ENCODE measurements at regions not wholly inside any gene's neighbourhood (a gene's known extent, or its start where the extent isn't known, plus 50 kb on each side); places are given as distances from the start of the nearest gene placed in this dataset.
A peak's percentile ranks its signal among the peaks of the same experiment; 100 is the strongest.

- Histone ChIP-seq H3K4me1 (no peaks in the 10 kb centered on the region), H3K9me3 (no peaks in the 10 kb centered on the region), H3K27me3 (no peaks in the 10 kb centered on the region), H3K4me3 (no peak overlapping the region), H3K36me3 (no peaks in the 10 kb centered on the region), H3K27ac (no peak overlapping the region)
- WGBS (ENCODE audit: insufficient coverage, low coverage, low lambda C conversion rate, missing lambda C conversion rate) = 18% methylated on average over 2 of the region's 2 CpGs
- TF ChIP-seq POLR2A (IDR thresholded peaks at IDR 0.05) (no peak), CTCF (IDR thresholded peaks at IDR 0.05) (peak in 1 of 4 donors; percentile 15)
- ATAC-seq (no peak), DNase-seq (no peak)
- intact Hi-C loops (cut with DNase I) = loop anchor here in 1 of 2 donors (10.0 kb wide), 1 partner anchor 1822 kb away; no protein-coding TSS in a partner anchor
Observed at GRCh38 chr2:155372969-155373368, 674.5 kb downstream of the KCNJ3 start.

- Histone ChIP-seq H3K36me3 (no peaks in the 10 kb centered on the region), H3K9me3 (no peaks in the 10 kb centered on the region), H3K27me3 (no peaks in the 10 kb centered on the region), H3K27ac (no peak overlapping the region), H3K4me1 (no peaks in the 10 kb centered on the region), H3K4me3 (no peak overlapping the region)
- WGBS (ENCODE audit: insufficient coverage, low coverage, low lambda C conversion rate, missing lambda C conversion rate) = 17% methylated on average over 1 of the region's 1 CpG
- ATAC-seq = peak in 2 of 4 donors; percentile 24 to 40
- intact Hi-C loops (cut with DNase I) = no loop called here
- no peak for DNase-seq
- TF ChIP-seq CTCF (IDR thresholded peaks at IDR 0.05) = peak in 3 of 4 donors; percentile 23 to 31 (median 25)
- no peak for TF ChIP-seq POLR2A (IDR thresholded peaks at IDR 0.05)
Observed at GRCh38 chr2:155368934-155369333, 670.4 kb downstream of the KCNJ3 start.

DNA sequence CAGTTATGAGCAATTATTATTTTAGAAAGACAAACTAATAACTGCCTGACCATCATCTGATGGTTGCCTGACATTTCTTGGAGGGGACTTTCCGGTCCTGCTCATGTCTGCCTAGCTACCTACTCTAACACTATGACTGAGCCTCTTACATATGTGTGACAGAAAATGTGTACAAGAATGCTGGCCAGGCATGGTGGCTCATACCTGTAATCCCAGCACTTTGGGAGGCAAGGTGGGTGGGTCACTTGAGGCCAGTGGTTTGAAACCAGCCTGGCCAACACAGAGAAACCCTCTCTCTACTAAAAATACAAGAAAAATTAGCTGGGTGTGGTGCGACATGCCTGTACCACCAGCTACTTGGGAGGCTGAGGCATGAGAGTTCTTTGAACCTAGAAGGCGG, 666.3 kb downstream of the KCNJ3 start:
- intact Hi-C loops (cut with DNase I) = no loop called here
- no peaks in the 10 kb centered on the region for H3K4me1 ChIP-seq
- H3K36me3 ChIP-seq = no peaks in the 10 kb centered on the region
- DNase-seq (no peak), ATAC-seq (no peak)
- TF ChIP-seq POLR2A (IDR thresholded peaks at IDR 0.05) (no peak), CTCF (IDR thresholded peaks at IDR 0.05) (no peak)
- WGBS (ENCODE audit: insufficient coverage, low coverage, low lambda C conversion rate, missing lambda C conversion rate) = 64% methylated on average over 3 of the region's 3 CpGs
- H3K9me3 ChIP-seq = no peaks in the 10 kb centered on the region
- H3K4me3 ChIP-seq = no peak overlapping the region
- H3K27me3 ChIP-seq = no peaks in the 10 kb centered on the region
- H3K27ac ChIP-seq = no peak overlapping the region

DNA sequence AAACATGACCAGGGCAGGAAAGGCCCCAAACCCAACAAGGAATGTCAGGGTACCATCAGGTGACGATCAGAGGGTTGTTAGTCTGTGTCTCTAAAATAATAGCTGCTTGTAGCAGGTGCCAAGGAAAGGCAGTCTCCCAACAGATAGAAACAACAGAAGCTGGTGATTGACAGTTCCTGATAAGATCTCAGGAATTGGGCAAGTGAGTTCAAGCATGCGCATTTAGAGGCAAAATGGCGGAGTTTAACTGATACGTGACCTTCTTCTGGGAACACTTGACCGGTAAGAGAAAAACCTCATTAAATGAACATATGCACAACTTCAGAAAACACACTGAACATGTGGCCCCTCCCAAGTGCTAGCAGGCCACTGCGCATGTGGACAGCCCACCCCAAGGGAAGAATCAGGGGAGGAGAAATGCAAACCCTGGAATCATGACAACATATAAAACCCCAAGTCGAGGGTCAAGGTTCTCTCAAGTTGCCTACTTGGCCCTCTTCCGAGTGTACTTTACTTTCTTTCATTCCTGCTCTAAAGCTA, 664.9 kb downstream of the KCNJ3 start:
- intact Hi-C loops (cut with DNase I) = no loop called here
- H3K4me3 ChIP-seq = no peak overlapping the region
- no peaks in the 10 kb centered on the region for H3K36me3 ChIP-seq
- TF ChIP-seq POLR2A (IDR thresholded peaks at IDR 0.05) (no peak), CTCF (IDR thresholded peaks at IDR 0.05) (no peak)
- DNase-seq = no peak
- no peaks in the 10 kb centered on the region for H3K4me1 ChIP-seq
- 56% methylated on average over 6 of the region's 8 CpGs for WGBS (ENCODE audit: insufficient coverage, low coverage, low lambda C conversion rate, missing lambda C conversion rate)
- ATAC-seq = no peak
- no peak overlapping the region for H3K27ac ChIP-seq
- no peaks in the 10 kb centered on the region for H3K9me3 ChIP-seq
- no peaks in the 10 kb centered on the region for H3K27me3 ChIP-seq

- no peak overlapping the region for H3K4me3 ChIP-seq
- H3K27me3 ChIP-seq = no peaks in the 10 kb centered on the region
- H3K4me1 ChIP-seq = no peaks in the 10 kb centered on the region
- no peaks in the 10 kb centered on the region for H3K36me3 ChIP-seq
- DNase-seq (no peak), ATAC-seq (no peak)
- intact Hi-C loops (cut with DNase I) = no loop called here
- H3K27ac ChIP-seq = no peak overlapping the region
- no peak for TF ChIP-seq CTCF (IDR thresholded peaks at IDR 0.05)
- no peak for TF ChIP-seq POLR2A (IDR thresholded peaks at IDR 0.05)
- H3K9me3 ChIP-seq = no peaks in the 10 kb centered on the region
- 50% methylated on average over 1 of the region's 1 CpG for WGBS (ENCODE audit: insufficient coverage, low coverage, low lambda C conversion rate, missing lambda C conversion rate)
Observed at GRCh38 chr2:155357172-155357571, 658.7 kb downstream of the KCNJ3 start.

Measured in right lobe of liver (tissue), 6 donors.